ENCODE measurements at regions not wholly inside any gene's neighbourhood (a gene's known extent, or its start where the extent isn't known, plus 50 kb on each side); places are given as distances from the start of the nearest gene placed in this dataset.

- TF ChIP-seq CTCF (IDR thresholded peaks at IDR 0.05; ENCODE audit: low read length) (no peak), EZH2 (IDR thresholded peaks at IDR 0.05; ENCODE audit: borderline replicate concordance, low read length) (no peak)
These were observed 54.8 kb upstream of the CCDC167 start for GRCh38 chr6:37554480-37554819.
